ENCODE measurements at regions not wholly inside any gene's neighbourhood (a gene's known extent, or its start where the extent isn't known, plus 50 kb on each side); places are given as distances from the start of the nearest gene placed in this dataset.
"Not testable (repeated sequence)": the region's sequence is repeated elsewhere in the genome, so short reads cannot be mapped to it uniquely, and the experiment has no call there.

DNA sequence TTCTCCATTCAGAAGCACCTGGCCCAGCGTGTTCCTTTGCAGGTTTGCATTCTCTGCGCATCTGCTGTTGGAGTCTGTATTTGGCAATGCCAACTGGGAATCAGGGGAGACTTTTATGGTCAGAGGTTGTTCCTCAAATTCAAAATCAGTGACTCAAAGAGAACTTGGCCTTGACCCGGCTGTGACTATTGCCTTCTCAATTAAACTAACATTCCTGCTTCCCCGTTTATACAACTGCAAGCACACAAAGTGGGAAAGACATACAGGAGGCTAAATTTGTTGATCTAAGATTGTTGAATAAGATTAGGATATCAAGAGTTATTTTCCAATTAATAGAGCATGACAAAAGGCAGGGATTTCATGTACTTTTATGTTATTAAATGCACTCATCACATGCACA is 402.4 kb upstream of the IRX2 start:
- no peak overlapping the region for H3K27ac ChIP-seq
- no peak overlapping the region for H3K4me3 ChIP-seq
- no peak overlapping the region for H3K4me2 ChIP-seq
- 0% methylated on average over 3 of the region's 4 CpGs for WGBS (ENCODE audit: missing lambda C conversion rate)
- ATAC-seq (no peak), DNase-seq (ENCODE audit: low read depth in 1 of 2, low spot score in 1 of 2) (no peak), FAIRE-seq (no peak)
- ChIA-PET POLR2A (no interaction called here), CTCF (no interaction called here)
- no peak for TF ChIP-seq FOSB (CRISPR knock-in tag; IDR thresholded peaks at IDR 0.05)
- TF ChIP-seq NFE2L2 (conservative IDR thresholded peaks at IDR 0.05; ENCODE audit: low read length), result no peak
- no peak for TF ChIP-seq MAZ (IDR thresholded peaks at IDR 0.05; ENCODE audit: borderline replicate concordance, low read depth, low read length)
- no peak for TF ChIP-seq RARB (CRISPR knock-in tag; IDR thresholded peaks at IDR 0.05)
- no peak for TF ChIP-seq CHD4 (IDR thresholded peaks at IDR 0.05; ENCODE audit: borderline replicate concordance)
- H3K4me1 ChIP-seq, result no peaks in the 10 kb centered on the region
- H3K9me3 ChIP-seq, result no peaks in the 10 kb centered on the region

GRCh38 chr5:3153226-3153858 is 401.9 kb upstream of the IRX2 start:
- WGBS (ENCODE audit: missing lambda C conversion rate), result 21% methylated on average over 10 of the region's 10 CpGs
- no peak for ATAC-seq
- Histone ChIP-seq H3K4me1 (no peaks in the 10 kb centered on the region), H3K27ac (no peak overlapping the region), H3K4me3 (no peak overlapping the region), H3K4me2 (no peak overlapping the region), H3K9me3 (no peaks in the 10 kb centered on the region)
- no peak for FAIRE-seq
- no peak for TF ChIP-seq MAFK (IDR thresholded peaks at IDR 0.05; ENCODE audit: partially characterized antibody)
- no peak for TF ChIP-seq ATOH8 (CRISPR knock-in tag; IDR thresholded peaks at IDR 0.05; ENCODE audit: low read depth)
- TF ChIP-seq HOXB13 (CRISPR knock-in tag; IDR thresholded peaks at IDR 0.05; ENCODE audit: low read depth), result no peak
- TF ChIP-seq, protein P1, sequence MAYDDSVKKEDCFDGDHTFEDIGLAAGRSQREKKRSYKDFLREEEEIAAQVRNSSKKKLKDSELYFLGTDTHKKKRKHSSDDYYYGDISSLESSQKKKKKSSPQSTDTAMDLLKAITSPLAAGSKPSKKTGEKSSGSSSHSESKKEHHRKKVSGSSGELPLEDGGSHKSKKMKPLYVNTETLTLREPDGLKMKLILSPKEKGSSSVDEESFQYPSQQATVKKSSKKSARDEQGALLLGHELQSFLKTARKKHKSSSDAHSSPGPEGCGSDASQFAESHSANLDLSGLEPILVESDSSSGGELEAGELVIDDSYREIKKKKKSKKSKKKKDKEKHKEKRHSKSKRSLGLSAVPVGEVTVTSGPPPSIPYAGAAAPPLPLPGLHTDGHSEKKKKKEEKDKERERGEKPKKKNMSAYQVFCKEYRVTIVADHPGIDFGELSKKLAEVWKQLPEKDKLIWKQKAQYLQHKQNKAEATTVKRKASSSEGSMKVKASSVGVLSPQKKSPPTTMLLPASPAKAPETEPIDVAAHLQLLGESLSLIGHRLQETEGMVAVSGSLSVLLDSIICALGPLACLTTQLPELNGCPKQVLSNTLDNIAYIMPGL (CRISPR knock-in tag; IDR thresholded peaks at IDR 0.05; ENCODE audit: borderline replicate concordance), result no peak
- no peak for TF ChIP-seq HEYL (CRISPR knock-in tag; IDR thresholded peaks at IDR 0.05)
- no peak for TF ChIP-seq TP53 (CRISPR knock-in tag; IDR thresholded peaks at IDR 0.05)
- TF ChIP-seq JUNB (IDR thresholded peaks at IDR 0.05), result no peak
- TF ChIP-seq ZC3H11A (IDR thresholded peaks at IDR 0.05), result no peak
- no peak for TF ChIP-seq BCL3 (IDR thresholded peaks at IDR 0.05)
- no peak for TF ChIP-seq MYC (IDR thresholded peaks at IDR 0.05; ENCODE audit: borderline replicate concordance, low read length)
- TF ChIP-seq RARB (CRISPR knock-in tag; IDR thresholded peaks at IDR 0.05), result no peak
- no peak for TF ChIP-seq NPAS2 (CRISPR knock-in tag; IDR thresholded peaks at IDR 0.05; ENCODE audit: borderline replicate concordance)
- TF ChIP-seq TFCP2L1 (CRISPR knock-in tag; IDR thresholded peaks at IDR 0.05), result no peak
- no peak for TF ChIP-seq EP300 (IDR thresholded peaks at IDR 0.05)
- TF ChIP-seq CBX8 (IDR thresholded peaks at IDR 0.05), result no peak
- TF ChIP-seq ESRRA (IDR thresholded peaks at IDR 0.05; ENCODE audit: borderline replicate concordance, low read length), result no peak
- ChIA-PET CTCF (no interaction called here), POLR2A (no interaction called here)
- no peak for DNase-seq (ENCODE audit: low read depth in 1 of 2, low spot score in 1 of 2)

DNA sequence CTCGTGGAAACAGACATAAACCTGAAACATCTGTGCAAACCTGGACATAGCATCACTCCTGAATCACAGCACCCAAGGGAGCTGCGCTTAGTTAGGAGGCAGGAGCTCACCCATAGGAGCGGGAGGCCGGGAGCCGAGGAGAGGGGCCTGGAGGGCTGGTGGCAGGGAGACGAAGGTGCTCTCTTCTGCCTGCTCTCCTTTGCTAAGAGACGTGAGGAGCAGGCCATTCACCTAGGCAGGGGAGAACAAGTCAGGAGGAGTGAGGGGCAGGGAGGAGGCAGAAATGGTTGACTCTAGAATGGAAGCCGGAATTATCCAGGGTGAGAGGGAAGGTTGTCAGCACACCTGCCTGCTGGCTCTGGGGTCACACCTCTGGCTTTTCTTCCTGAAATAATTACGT is 398.4 kb upstream of the IRX2 start:
- Histone ChIP-seq H3K4me2 (no peak overlapping the region), H3K9me3 (no peaks in the 10 kb centered on the region), H3K4me3 (no peak overlapping the region), H3K4me1 (no peaks in the 10 kb centered on the region), H3K27ac (no peak overlapping the region)
- POLR2A ChIA-PET, result no interaction called here
- CTCF ChIA-PET, result no interaction called here
- 14% methylated on average over 9 of the region's 9 CpGs for WGBS (ENCODE audit: missing lambda C conversion rate)
- no peak for TF ChIP-seq KDM1A (IDR thresholded peaks at IDR 0.05; ENCODE audit: low read depth)
- TF ChIP-seq EP300 (IDR thresholded peaks at IDR 0.05), result no peak
- no peak for TF ChIP-seq ZSCAN20 (CRISPR knock-in tag; IDR thresholded peaks at IDR 0.05)
- no peak for TF ChIP-seq ELK1 (IDR thresholded peaks at IDR 0.05; ENCODE audit: low read depth, low read length)
- no peak for TF ChIP-seq RNF2 (IDR thresholded peaks at IDR 0.05; ENCODE audit: borderline replicate concordance, low read depth)
- DNase-seq (ENCODE audit: low read depth in 1 of 2, low spot score in 1 of 2) (no peak), ATAC-seq (no peak), FAIRE-seq (no peak)

GRCh38 chr5:3147405-3147804 is 395.9 kb upstream of the IRX2 start:
- H3K9me3 ChIP-seq; FAIRE-seq; H3K4me2 ChIP-seq; ATAC-seq; DNase-seq (ENCODE audit: low read depth in 1 of 2, low spot score in 1 of 2); POLR2A ChIA-PET; H3K27ac ChIP-seq; H3K4me1 ChIP-seq; H3K4me3 ChIP-seq: not testable (repeated sequence)
- WGBS (ENCODE audit: missing lambda C conversion rate), result 0% methylated on average over 1 of the region's 1 CpG
- CTCF ChIA-PET, result interaction anchor here (0.7 kb wide), 1 partner anchor 34 kb away, joined by 3 read pairs; no protein-coding TSS in a partner anchor

Data from A549 (cell line).